HG02870 (cell line): ENCODE measurements at regions not wholly inside any gene's neighbourhood (a gene's known extent, or its start where the extent isn't known, plus 50 kb on each side); places are given as distances from the start of the nearest gene placed in this dataset.
"Not testable (repeated sequence)": the region's sequence is repeated elsewhere in the genome, so short reads cannot be mapped to it uniquely, and the experiment has no call there.

Experiments used
- ATAC-seq: cut with Tn5 transposase; IDR thresholded peaks from one replicate; pipeline ENCODE4 v1.9.1; 2021; ENCODE audit warnings: mild to moderate bottlenecking, moderate library complexity; ENCODE audit not compliant: unreplicated experiment

DNA sequence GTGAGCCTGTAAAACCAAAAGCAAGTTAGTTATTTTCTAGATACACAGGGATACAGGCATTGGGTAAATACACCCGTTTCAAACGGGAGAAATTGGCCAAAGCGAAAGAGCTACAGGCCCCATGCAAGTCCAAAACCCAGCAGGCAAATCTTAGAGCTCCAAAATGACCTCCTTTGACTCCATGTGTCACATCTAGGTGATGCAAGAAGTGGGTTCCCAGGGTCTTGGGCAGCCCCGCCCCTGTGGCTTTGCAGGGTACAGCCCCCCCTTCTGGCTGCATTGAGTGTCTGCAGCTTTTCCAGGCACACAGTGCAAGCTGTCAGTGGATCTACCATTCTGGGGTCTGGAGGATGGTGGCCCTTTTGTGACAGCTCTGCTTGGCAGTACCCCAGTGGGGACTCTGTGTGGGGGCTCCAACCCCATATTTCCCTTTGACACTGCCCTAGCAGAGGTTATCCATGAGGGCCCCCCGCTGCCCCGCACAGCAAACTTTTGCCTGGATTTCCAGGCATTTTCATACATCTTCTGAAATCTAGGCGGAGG lies 1367.6 kb downstream of the CDH12 start:
- ATAC-seq = not testable (repeated sequence)

DNA sequence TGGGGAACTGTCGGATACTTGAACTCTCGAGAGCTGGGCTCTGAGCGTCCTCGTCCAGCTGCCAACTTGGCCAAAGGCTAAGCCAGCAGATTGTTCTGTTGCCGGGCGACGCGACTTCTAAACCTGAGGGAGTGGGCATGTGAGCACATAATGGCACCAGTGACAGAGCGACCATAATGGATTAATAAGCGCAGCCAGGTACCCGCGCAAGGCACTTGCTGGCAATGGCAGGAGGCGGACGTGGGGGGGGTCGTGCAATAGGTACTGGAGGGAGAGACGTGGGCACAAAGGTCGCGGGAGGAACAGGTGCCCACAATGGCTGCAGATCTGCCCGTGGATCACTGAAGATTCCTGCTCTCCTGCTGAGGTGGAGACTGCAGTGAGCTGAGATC lies 1368.7 kb downstream of the CDH12 start:
- ATAC-seq = not testable (repeated sequence)

DNA sequence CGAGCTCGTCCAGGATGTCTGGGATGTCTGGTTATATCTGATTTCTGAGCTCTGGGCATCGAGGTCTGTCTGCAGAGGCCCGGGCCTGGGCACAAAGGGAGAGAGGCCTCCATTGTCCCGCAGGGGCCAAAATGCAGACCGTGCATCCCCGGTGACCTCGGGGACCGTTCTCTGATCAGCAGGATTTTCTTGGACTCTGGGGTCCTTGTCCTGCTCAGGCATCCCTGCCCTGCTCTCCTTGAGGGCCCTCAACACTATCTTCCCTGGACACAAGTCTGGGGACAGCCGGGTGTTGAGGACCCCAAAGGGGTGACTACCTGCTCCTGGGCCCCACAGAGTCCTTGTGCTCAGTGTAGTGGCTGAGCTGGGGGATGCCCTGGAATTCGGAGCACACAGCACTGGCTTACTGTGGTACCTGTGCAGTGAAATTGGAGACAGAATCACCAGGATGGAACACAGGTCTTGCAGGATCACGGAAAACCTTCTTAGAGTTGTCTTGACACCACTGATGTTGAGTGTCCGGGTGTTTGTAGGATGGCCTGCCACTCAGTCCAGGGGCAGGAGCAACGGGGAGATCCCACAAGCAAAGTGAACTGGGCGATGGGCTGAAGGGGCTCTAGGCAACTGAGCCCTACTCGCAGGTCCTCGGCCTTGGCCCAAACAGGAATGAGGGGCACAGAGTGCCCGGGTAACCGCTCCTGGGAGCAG lies 1369.2 kb downstream of the CDH12 start:
- ATAC-seq = not testable (repeated sequence)

DNA sequence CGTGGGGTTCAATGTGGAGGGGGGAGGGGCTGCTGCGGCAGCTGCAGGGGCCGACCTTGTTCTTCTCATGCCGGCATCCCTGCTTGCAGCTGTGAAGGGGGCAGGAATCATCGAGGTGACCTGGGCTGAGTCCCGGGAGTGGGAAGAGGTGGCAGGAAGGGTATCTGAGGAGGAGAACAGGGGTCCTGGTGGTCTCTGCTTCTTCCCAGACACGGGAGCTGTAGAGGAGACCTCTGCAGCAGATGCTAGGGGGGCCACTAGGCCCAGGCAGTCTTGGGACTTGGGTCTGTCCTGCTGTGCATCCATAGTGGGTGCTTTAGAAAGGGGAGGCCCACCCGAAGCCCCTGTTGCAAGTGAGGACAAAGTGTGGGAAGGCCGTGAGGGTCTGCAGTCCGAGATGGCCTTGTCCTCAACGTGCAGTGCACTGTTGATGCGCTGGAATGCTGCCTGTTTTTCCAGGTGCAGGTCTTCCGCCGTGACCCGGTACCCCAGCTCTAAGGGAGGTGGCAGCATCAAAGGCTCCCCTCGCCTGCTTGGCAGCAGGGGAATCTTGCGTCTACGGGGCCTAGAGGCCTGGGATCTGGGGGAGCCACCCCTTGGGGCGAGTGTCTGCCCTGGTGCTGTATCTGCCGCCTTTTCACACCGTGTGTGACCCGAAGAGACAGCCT lies 1370.0 kb downstream of the CDH12 start:
- not testable (repeated sequence) for ATAC-seq

DNA sequence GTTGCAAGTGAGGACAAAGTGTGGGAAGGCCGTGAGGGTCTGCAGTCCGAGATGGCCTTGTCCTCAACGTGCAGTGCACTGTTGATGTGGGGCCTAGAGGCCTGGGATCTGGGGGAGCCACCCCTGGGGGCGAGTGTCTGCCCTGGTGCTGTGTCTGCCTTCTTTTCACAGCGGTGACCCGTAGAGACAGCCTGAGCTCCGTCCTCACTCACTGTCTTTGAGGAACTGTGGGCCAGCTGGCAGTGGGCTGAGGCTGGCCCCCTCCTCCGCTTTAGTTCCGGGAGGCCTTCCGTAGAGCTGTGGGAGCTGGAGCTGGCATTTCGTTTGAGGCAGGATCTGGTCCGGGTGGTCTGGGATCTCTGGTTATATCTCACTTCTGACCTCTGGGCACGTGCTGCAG lies 1370.6 kb downstream of the CDH12 start:
- not testable (repeated sequence) for ATAC-seq

DNA sequence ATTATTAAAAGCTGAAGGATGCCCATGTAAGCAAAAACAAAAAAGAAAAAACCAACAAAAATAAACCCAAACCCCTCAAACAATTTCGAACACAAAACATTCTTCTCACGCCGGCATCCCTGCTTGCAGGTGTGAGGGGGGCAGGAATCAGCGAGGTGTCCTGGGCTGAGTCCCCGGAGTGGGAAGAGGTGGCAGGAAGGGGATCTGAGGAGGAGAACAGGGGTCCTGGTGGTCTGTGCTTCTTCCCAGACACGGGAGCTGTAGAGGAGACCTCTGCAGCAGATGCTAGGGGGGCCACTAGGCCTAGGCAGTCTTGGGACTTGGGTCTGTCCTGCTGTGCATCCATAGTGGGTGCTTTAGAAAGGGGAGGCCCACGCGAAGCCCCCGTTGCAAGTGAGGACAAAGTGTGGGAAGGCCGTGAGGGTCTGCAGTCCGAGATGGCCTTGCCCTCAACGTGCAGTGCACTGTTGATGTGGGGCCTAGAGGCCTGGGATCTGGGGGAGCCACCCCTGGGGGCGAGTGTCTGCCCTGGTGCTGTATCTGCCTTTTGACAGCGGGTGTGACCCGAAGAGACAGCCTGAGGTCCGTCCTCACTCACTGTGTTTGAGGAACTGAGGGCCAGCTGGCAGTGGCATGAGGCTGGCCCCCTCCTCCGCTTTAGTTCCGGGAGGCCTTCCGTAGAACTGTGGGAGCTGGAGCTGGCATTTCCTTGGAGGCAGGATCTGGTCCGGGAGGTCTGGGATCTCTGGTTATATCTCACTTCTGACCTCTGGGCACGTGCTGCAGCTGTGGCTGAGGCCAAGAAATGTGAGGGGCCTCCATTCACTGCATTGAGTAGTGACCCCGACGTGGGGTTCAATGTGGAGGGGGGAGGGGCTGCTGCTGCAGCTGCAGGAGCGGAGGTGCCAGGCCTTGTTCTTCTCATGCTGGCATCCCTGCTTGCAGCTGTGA lies 1371.5 kb downstream of the CDH12 start:
- ATAC-seq = not testable (repeated sequence)

DNA sequence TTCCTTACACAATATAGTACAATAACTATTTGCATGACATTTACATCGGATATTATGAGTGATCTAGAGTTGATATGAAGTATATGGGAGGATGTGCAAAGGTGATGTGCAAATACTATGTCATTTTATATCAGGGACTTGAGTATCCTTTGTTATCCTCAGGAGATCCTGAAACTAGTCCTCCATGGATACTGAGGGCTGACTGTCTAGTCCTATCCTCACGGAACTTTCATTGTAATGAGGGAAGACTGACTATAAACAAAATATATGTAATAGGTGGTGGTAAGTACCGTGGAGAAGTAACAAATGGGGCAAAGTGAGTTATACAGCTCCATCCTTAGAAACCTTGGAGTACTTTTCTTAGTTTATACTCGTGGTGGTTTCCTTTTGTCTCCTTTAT lies 1373.1 kb downstream of the CDH12 start:
- ATAC-seq = not testable (repeated sequence)

DNA sequence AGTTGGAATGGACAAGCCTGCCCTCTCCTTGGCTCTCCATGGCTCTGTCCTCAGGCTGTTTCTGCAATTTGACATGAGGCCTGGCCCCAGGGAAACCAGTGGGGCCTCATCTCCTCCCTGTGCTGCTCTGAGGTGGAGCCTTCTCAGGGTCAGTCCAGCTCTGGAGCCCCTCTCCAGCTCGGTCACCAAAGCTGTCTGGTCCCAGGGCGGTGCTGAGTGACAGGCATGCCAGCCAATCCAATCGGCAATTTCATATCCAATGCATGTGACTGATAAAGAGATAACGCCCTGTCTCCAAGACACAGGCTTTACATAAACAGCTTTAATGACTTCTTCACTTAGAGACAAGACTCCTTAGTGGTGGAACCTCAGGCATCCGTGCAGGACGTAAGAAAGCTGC lies 1379.2 kb downstream of the CDH12 start:
- not testable (repeated sequence) for ATAC-seq

DNA sequence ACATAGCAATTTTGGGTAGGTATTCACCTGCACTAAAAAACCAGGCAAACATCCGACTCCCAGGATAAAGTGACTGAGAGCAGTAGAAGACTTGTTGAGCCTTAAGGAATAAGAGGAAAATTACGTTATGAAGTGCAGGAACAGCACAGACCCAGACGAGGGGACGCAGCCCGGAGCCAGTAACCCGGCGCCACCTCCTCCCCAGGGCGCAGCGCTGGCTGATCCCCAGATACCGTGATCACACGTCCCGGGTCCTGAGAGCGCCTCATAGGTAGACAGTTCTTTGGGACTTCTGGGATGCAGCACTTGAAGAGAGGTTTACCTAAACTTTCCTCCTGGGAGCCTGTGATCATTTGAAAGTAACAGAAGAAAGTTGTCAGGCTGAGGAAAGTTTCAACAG lies 1379.7 kb downstream of the CDH12 start:
- ATAC-seq = not testable (repeated sequence)

DNA sequence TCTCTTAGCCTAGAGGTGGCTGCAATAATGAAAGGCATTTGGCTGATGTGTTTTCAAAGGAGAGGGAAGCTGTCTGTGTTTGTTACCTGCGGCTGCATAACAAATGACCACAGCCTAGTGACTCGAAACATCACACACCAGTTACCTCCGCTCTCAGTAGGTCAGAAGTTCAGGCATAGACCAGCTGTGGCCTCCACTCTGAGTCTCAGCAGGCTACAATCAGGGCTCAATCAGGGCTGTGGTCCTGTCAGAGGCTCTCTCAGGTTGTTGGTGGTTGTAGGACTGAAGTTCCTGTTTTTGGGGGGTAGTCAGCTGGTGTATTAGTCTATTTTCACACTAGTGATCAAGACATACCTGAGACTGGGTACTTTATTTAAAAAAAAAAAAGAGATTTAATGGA lies 1381.5 kb downstream of the CDH12 start:
- ATAC-seq = peak; percentile 50

DNA sequence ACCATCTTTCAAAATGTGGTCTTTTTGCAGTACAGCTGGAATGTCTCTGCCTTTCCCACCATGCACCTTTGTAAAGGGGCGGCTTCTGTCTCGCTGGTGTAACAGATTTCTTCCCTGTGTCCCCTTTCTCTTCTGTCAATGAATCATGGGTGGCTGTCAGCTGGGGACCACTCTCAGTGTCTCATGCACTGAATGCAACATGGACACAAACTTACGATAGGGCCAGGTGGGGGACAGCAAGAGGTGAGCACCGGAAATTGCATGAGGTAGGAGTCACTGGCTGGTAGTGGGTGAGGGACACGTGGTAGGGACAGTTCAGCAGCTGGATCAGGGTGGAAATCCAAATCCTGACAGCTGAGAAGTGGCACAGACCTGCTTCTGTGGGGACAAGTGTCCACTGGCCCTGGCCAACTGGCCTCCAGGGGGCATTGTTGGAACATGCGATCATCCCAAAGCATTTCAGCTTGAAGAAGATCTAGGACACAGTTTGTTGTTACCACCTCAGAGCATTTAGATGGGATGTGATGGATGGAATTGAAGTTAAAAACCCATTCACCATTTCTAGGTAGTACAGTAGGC lies 1383.5 kb downstream of the CDH12 start:
- not testable (repeated sequence) for ATAC-seq

DNA sequence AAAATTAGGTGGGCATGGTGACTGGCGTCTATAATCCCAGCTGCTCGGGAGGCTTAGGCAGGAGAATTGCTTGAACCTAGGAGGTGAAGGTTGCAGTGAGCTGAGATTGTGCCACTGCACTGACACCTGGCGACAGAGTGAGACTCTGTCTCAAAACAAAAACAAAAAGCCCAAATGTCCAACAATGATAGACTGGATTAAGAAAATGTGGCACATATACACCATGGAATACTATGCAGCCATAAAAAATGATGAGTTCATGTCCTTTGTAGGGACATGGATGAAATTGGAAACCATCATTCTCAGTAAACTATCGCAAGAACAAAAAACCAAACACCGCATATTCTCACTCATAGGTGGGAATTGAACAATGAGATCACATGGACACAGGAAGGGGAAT lies 1385.6 kb downstream of the CDH12 start:
- ATAC-seq = not testable (repeated sequence)

DNA sequence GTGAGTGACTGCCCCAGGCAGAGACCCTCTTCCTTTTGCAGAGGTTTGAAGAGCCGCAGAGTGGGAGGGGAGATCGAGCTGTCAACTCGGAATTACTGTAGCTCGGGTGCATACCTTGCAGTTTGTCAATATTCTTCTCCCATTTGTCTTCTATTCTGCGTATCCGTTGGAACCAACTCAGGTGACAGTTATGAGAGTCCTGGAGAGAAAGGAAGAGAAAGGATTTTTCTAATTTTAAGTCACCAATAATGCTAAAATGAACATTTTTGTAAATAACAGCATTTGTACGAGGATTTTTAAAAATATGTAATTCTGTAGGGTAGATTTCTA lies 1393.4 kb downstream of the CDH12 start:
- not testable (repeated sequence) for ATAC-seq

DNA sequence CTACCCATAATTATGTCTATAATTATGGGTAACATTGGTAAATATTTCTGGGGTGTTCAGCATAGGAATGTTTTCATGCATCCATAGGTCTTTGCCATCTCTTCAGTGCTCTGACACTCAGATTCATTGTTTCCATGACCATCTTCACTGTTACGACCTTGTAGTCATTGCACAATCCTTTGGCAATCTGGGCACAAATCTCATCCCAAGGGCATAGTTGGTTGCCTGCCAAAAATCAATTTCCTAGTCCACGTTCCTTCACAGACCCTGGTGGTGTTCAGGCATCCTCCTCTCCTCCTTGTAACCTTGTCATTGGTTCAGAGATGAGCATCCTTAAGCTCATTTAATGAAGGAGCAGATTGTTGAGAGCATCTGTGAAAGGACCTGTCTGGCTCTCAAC lies 1400.7 kb downstream of the CDH12 start:
- no peak for ATAC-seq

DNA sequence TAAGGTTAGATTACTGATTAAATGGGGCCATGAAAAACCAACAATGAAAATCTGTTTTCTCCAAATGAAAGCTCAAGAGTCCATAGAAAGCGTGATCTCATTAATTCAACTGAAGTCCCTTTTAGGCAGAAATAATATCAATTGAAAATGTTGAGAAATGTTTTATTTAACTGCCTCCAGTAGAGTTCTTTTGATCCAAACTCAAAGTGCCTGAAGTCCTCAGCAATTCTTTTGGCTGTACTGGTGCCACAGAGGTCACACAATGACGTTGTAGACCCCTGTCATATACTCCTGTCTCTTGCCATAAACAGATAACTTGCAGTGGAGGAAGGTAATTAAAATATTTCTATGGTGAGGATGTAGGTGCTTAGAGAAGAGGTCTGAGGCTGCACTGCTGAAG lies 1420.5 kb downstream of the CDH12 start:
- no peak for ATAC-seq

DNA sequence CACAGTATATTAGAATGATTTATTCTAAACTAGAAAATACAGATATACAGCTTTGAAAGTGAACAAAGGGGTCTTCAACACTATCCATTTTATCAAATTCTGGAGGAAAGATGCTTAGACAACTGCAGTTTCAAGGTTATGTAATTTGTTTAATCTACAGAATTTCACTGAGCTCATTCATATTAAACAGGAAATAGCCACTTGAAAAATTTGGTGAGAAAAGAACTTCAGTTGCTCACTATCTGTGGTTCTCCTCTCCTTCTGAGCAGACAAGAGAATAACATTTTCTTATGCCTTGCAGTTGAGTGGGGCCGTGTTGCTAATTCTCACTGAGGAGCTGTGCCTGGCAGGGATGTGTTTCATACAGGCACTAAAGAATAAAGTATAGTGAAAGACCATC lies 1428.2 kb downstream of the CDH12 start:
- no peak for ATAC-seq

DNA sequence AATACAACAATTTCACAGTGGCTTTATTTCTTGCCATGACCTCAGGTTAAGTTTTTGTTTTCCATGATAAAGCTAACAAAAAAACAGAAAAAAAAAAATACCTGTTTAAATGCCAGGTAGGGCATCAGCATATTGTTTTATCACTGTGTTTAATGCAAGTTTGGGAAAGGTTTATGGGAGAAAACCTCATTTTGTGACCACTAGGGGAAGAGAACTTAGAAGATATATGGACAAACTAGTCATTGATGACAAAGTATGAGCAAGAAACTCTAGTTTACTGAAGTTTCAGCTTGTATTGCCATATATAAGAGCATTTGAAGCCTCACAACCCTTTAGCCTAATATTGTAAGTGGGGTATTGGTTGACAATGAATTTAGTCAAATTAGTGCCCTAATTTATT lies 1431.4 kb upstream of the CDH18 start:
- no peak for ATAC-seq

DNA sequence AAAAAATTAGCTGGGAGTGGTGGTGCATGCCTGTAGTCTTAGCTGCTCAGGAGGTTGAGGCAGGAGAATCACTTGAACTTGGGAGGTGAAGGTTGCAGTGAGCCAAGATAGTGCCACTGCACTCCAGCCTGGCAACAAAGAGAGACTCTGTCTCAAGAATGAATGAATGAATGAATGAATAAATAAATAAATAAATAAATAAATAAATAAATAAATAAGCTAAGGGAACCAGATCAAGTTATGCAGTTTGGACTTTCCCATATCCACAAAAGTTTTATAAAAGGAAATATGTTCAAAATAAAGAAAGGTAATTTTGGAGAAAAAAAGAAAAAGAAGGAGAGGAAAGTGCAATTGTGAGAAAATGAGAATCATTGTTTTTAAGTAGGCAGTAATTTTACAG lies 1414.1 kb upstream of the CDH18 start:
- ATAC-seq = not testable (repeated sequence)

DNA sequence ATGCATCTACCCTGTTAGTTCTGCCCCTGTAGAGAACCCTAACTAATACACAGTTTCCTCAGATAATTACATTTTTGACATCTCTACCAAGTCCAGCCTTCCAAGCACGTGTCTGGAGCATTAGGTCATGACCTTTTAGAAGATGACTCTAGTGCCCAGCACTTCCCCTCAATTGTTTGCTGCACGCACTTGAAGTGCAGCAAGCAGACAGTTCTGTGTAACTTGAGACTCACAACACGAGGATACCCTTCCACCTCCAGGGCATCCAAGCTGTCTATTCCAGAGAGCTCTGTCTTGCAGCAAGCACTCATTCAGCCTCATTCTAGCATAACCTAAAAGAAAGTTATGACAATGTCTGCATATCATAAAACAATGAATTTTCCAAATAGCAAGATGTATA lies 1410.5 kb upstream of the CDH18 start:
- no peak for ATAC-seq

DNA sequence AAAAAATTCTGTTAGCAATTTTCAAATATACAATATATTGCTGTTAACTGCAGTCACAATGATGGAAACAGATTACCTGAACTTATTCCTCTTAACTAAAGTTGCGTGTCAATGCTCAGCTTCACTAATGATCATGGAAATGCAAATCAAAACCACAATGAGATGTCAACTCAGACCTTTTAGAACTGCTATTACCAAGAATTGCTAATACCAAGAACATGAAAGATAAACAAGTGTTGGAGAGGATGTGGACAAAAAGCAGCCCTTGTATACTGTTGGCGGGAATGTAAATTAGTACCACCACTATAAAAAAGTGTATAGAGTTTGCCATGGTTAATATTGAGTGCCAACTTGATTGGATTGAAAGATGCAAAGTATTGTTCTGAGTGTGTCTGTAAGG lies 1409.7 kb upstream of the CDH18 start:
- ATAC-seq = peak; percentile 62

DNA sequence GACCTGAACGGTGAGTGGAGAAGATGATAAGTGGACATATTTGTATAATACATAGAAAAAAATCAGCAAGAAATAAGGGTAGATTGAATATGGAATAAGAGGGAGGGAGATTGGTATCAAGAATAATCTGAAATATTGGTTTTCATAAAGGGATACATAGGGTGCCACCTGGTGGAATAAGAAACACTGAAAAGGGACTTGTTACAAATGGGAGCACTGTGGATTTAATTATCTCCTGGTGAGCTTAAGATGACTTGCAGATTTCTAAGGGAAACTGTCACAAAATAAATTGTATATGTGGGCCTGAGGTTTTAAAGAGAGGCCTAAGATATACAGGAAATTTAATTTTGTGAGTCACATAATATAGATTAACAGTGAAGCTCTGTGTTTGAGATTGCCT lies 1403.5 kb upstream of the CDH18 start:
- ATAC-seq = no peak
